ENCODE measurements at regions not wholly inside any gene's neighbourhood (a gene's known extent, or its start where the extent isn't known, plus 50 kb on each side); places are given as distances from the start of the nearest gene placed in this dataset.

GRCh38 chr10:28250782-28251181, 52.1 kb downstream of the MPP7 start:
- no peak overlapping the region for H3K27ac Mint-ChIP-seq
- no peaks in the 10 kb centered on the region for H3K27me3 Mint-ChIP-seq
- peaks cover 10% of the 10 kb centered on the region for H3K4me1 Mint-ChIP-seq (ENCODE audit: unreplicated experiment)
- no peak for DNase-seq (ENCODE audit: extremely low spot score, unreplicated experiment)
- H3K4me3 Mint-ChIP-seq = no peak overlapping the region
- no peaks in the 10 kb centered on the region for H3K9me3 Mint-ChIP-seq
- TF ChIP-seq CTCF (conservative IDR thresholded peaks at IDR 0.05) = peak; percentile 65
- H3K36me3 Mint-ChIP-seq = no peaks in the 10 kb centered on the region

- H3K4me1 Mint-ChIP-seq (ENCODE audit: unreplicated experiment) = peaks cover 10% of the 10 kb centered on the region
- TF ChIP-seq CTCF (conservative IDR thresholded peaks at IDR 0.05) = no peak
- H3K9me3 Mint-ChIP-seq = no peaks in the 10 kb centered on the region
- H3K27me3 Mint-ChIP-seq = no peaks in the 10 kb centered on the region
- no peak overlapping the region for H3K4me3 Mint-ChIP-seq
- H3K36me3 Mint-ChIP-seq = no peaks in the 10 kb centered on the region
- DNase-seq (ENCODE audit: extremely low spot score, unreplicated experiment) = no peak
- H3K27ac Mint-ChIP-seq = no peak overlapping the region
These were observed 52.5 kb downstream of the MPP7 start for GRCh38 chr10:28250358-28250757.

GRCh38 chr10:28249512-28249911, 53.4 kb downstream of the MPP7 start:
- Mint-ChIP-seq H3K27me3 (no peaks in the 10 kb centered on the region), H3K36me3 (no peaks in the 10 kb centered on the region), H3K4me1 (ENCODE audit: unreplicated experiment) (peaks cover 6% of the 10 kb centered on the region), H3K27ac (no peak overlapping the region), H3K4me3 (no peak overlapping the region), H3K9me3 (no peaks in the 10 kb centered on the region)
- no peak for DNase-seq (ENCODE audit: extremely low spot score, unreplicated experiment)
- no peak for TF ChIP-seq CTCF (conservative IDR thresholded peaks at IDR 0.05)

GRCh38 chr10:28248092-28248491, 54.8 kb downstream of the MPP7 start:
- Mint-ChIP-seq H3K9me3 (no peaks in the 10 kb centered on the region), H3K4me1 (ENCODE audit: unreplicated experiment) (no peaks in the 10 kb centered on the region), H3K36me3 (no peaks in the 10 kb centered on the region), H3K27me3 (no peaks in the 10 kb centered on the region), H3K27ac (no peak overlapping the region), H3K4me3 (no peak overlapping the region)
- TF ChIP-seq CTCF (conservative IDR thresholded peaks at IDR 0.05) = no peak
- no peak for DNase-seq (ENCODE audit: extremely low spot score, unreplicated experiment)

- no peak overlapping the region for H3K4me3 Mint-ChIP-seq
- H3K36me3 Mint-ChIP-seq = no peaks in the 10 kb centered on the region
- no peaks in the 10 kb centered on the region for H3K4me1 Mint-ChIP-seq (ENCODE audit: unreplicated experiment)
These were observed 56.8 kb downstream of the MPP7 start for GRCh38 chr10:28246023-28246422.

More at GRCh38 chr10:28246023-28246422, 56.8 kb downstream of the MPP7 start:
- H3K9me3 Mint-ChIP-seq = no peaks in the 10 kb centered on the region
- H3K27me3 Mint-ChIP-seq = no peaks in the 10 kb centered on the region
- no peak for TF ChIP-seq CTCF (conservative IDR thresholded peaks at IDR 0.05)
- no peak for DNase-seq (ENCODE audit: extremely low spot score, unreplicated experiment)
- peak overlapping the region; percentile 13 for H3K27ac Mint-ChIP-seq

Measured in type B pancreatic cell (in vitro differentiated cells).